ENCODE measurements at regions not wholly inside any gene's neighbourhood (a gene's known extent, or its start where the extent isn't known, plus 50 kb on each side); places are given as distances from the start of the nearest gene placed in this dataset.

GRCh38 chr15:35958975-35959374 is 413.0 kb upstream of the DPH6 start:
- TF ChIP-seq POLR2A (IDR thresholded peaks at IDR 0.05; ENCODE audit: low read depth, low read length) (no peak), TAF1 (IDR thresholded peaks at IDR 0.05; ENCODE audit: borderline replicate concordance, low read depth, low read length) (no peak)
